ENCODE measurements at regions not wholly inside any gene's neighbourhood (a gene's known extent, or its start where the extent isn't known, plus 50 kb on each side); places are given as distances from the start of the nearest gene placed in this dataset.

GRCh38 chr2:40725040-40725439 is 273.1 kb upstream of the SLC8A1 start:
- Mint-ChIP-seq H3K4me3 (ENCODE audit: unreplicated experiment) (no peak overlapping the region), H3K4me1 (ENCODE audit: low read depth, unreplicated experiment) (peaks cover 3% of the 10 kb centered on the region), H3K27ac (ENCODE audit: unreplicated experiment) (no peak overlapping the region), H3K27me3 (ENCODE audit: low read depth, unreplicated experiment) (no peaks in the 10 kb centered on the region), H3K36me3 (ENCODE audit: low read depth, unreplicated experiment) (no peaks in the 10 kb centered on the region), H3K9me3 (ENCODE audit: unreplicated experiment) (no peaks in the 10 kb centered on the region)
- no peak for DNase-seq (ENCODE audit: low read depth)
- Histone ChIP-seq H3K79me2 (ENCODE audit: insufficient read depth, low read length) (no peaks in the 10 kb centered on the region), H3K4me2 (ENCODE audit: low read length) (no peak overlapping the region), H4K20me1 (ENCODE audit: insufficient read depth, low read length) (no peaks in the 10 kb centered on the region), H3K27me3 (ENCODE audit: insufficient read depth, low read length) (no peaks in the 10 kb centered on the region), H3K9ac (ENCODE audit: low read length) (no peak overlapping the region), H3K4me3 (ENCODE audit: insufficient read depth, low read depth, low read length) (no peak overlapping the region), H2AFZ (ENCODE audit: low read depth, low read length) (no peak overlapping the region), H3K9me3 (ENCODE audit: insufficient read depth, low read depth, low read length) (no peaks in the 10 kb centered on the region), H3K27ac (ENCODE audit: low read depth, low read length) (no peak overlapping the region), H3K36me3 (ENCODE audit: insufficient read depth, low read length) (no peaks in the 10 kb centered on the region), H3K4me1 (ENCODE audit: insufficient read depth, low read length) (no peaks in the 10 kb centered on the region)
- FAIRE-seq = no peak
- TF ChIP-seq EZH2 (IDR thresholded peaks at IDR 0.05; ENCODE audit: insufficient read depth, low read length) = no peak
- TF ChIP-seq CTCF (IDR thresholded peaks at IDR 0.05; ENCODE audit: insufficient read depth, low read depth, low read length) = no peak

- Histone ChIP-seq H3K27me3 (ENCODE audit: insufficient read depth, low read length) (no peaks in the 10 kb centered on the region), H3K36me3 (ENCODE audit: insufficient read depth, low read length) (no peaks in the 10 kb centered on the region), H2AFZ (ENCODE audit: low read depth, low read length) (no peak overlapping the region), H3K79me2 (ENCODE audit: insufficient read depth, low read length) (no peaks in the 10 kb centered on the region), H3K9ac (ENCODE audit: low read length) (no peak overlapping the region), H3K9me3 (ENCODE audit: insufficient read depth, low read depth, low read length) (no peaks in the 10 kb centered on the region), H3K4me1 (ENCODE audit: insufficient read depth, low read length) (no peaks in the 10 kb centered on the region), H3K4me3 (ENCODE audit: insufficient read depth, low read depth, low read length) (no peak overlapping the region), H3K27ac (ENCODE audit: low read depth, low read length) (no peak overlapping the region), H4K20me1 (ENCODE audit: insufficient read depth, low read length) (no peaks in the 10 kb centered on the region), H3K4me2 (ENCODE audit: low read length) (no peak overlapping the region)
- Mint-ChIP-seq H3K4me3 (ENCODE audit: unreplicated experiment) (no peak overlapping the region), H3K4me1 (ENCODE audit: low read depth, unreplicated experiment) (peaks cover 3% of the 10 kb centered on the region), H3K27ac (ENCODE audit: unreplicated experiment) (no peak overlapping the region), H3K27me3 (ENCODE audit: low read depth, unreplicated experiment) (no peaks in the 10 kb centered on the region), H3K36me3 (ENCODE audit: low read depth, unreplicated experiment) (no peaks in the 10 kb centered on the region), H3K9me3 (ENCODE audit: unreplicated experiment) (no peaks in the 10 kb centered on the region)
- no peak for DNase-seq (ENCODE audit: low read depth)
- no peak for FAIRE-seq
- no peak for TF ChIP-seq EZH2 (IDR thresholded peaks at IDR 0.05; ENCODE audit: insufficient read depth, low read length)
- no peak for TF ChIP-seq CTCF (IDR thresholded peaks at IDR 0.05; ENCODE audit: insufficient read depth, low read depth, low read length)
Observed at GRCh38 chr2:40725950-40726349, 274.1 kb upstream of the SLC8A1 start.

- Histone ChIP-seq H3K9me3 (ENCODE audit: insufficient read depth, low read depth, low read length) (no peaks in the 10 kb centered on the region), H3K79me2 (ENCODE audit: insufficient read depth, low read length) (no peaks in the 10 kb centered on the region), H3K4me2 (ENCODE audit: low read length) (peak overlapping the region; percentile 32), H3K4me3 (ENCODE audit: insufficient read depth, low read depth, low read length) (no peak overlapping the region), H3K27ac (ENCODE audit: low read depth, low read length) (peak overlapping the region; percentile 14), H3K36me3 (ENCODE audit: insufficient read depth, low read length) (no peaks in the 10 kb centered on the region), H3K9ac (ENCODE audit: low read length) (no peak overlapping the region), H4K20me1 (ENCODE audit: insufficient read depth, low read length) (no peaks in the 10 kb centered on the region), H3K27me3 (ENCODE audit: insufficient read depth, low read length) (no peaks in the 10 kb centered on the region), H3K4me1 (ENCODE audit: insufficient read depth, low read length) (peaks cover 4% of the 10 kb centered on the region), H2AFZ (ENCODE audit: low read depth, low read length) (no peak overlapping the region)
- Mint-ChIP-seq H3K9me3 (ENCODE audit: unreplicated experiment) (no peaks in the 10 kb centered on the region), H3K27ac (ENCODE audit: unreplicated experiment) (no peak overlapping the region), H3K4me1 (ENCODE audit: low read depth, unreplicated experiment) (peaks cover 13% of the 10 kb centered on the region), H3K4me3 (ENCODE audit: unreplicated experiment) (no peak overlapping the region), H3K27me3 (ENCODE audit: low read depth, unreplicated experiment) (no peaks in the 10 kb centered on the region), H3K36me3 (ENCODE audit: low read depth, unreplicated experiment) (no peaks in the 10 kb centered on the region)
- FAIRE-seq (peak; percentile 97), DNase-seq (ENCODE audit: low read depth) (peak; percentile 70)
- TF ChIP-seq EZH2 (IDR thresholded peaks at IDR 0.05; ENCODE audit: insufficient read depth, low read length) (no peak), CTCF (IDR thresholded peaks at IDR 0.05; ENCODE audit: insufficient read depth, low read depth, low read length) (no peak)
Observed at GRCh38 chr2:40734797-40735196, 282.9 kb upstream of the SLC8A1 start.

Data from astrocyte (in vitro differentiated cells and primary cell).